HepG2 (cell line): ENCODE measurements at regions not wholly inside any gene's neighbourhood (a gene's known extent, or its start where the extent isn't known, plus 50 kb on each side); places are given as distances from the start of the nearest gene placed in this dataset.

ENCODE experiments used
- ATAC-seq: fragments of 200-7000 bp; cut with Tn5 transposase; 3 replicates; pipeline ENCODE4 v1.9.1; 2020; ENCODE audit warnings: mild to moderate bottlenecking, moderate library complexity
- BruUV-seq: library from RNA; stranded (reverse); fragments of 400-500 nt; replicated peaks from 2 replicates; lab custom pipeline; 2021; lab: Mats Ljungman, UMichigan
- CTCF ChIA-PET: fragments of 300-600 bp; formaldehyde crosslinking; extraction: SDS; loops from one replicate; lab custom pipeline; 2021; ENCODE audit warnings: low total read pairs, inconsistent platforms, low intra/inter-chr PET ratio; lab: Yijun Ruan, JAX
- POLR2A ChIA-PET: fragments of 350-600 bp; sonication (Branson Sonifier 250); formaldehyde crosslinking; loops from one replicate; lab custom pipeline; 2020; ENCODE audit warnings: antibody characterized with exemption, inconsistent platforms; lab: Yijun Ruan, JAX
- DNase-seq: peaks from one replicate; pipeline ENCODE4 v3.0.0-alpha.2; 2015; ENCODE audit warnings: low spot score
- FAIRE-seq: peaks from 3 replicates; lab custom pipeline; 2011; peaks lifted over from hg19 to GRCh38; lab: Jason Lieb, UNC
- H2AFZ ChIP-seq: one replicate; pipeline ENCODE4 v1.6.1; 2011; ENCODE audit warnings: low read length, inconsistent platforms
- H3K27ac ChIP-seq: fragments of 300-600 bp; 3 replicates; pipeline ENCODE4 v1.8.0; 2011; ENCODE audit warnings: mixed run types, mild to moderate bottlenecking, mixed read lengths, low read length, inconsistent platforms; ENCODE audit not compliant: insufficient read depth; ENCODE audit errors: extremely low read length
- H3K27me3 ChIP-seq, 2 experiments: fragments of 200-600 bp in 1 of 2; 2 replicates in 1 of 2; 3 replicates in 1 of 2; pipeline versions ENCODE4 v1.6.0 to v1.8.0; 2011; ENCODE audit warnings: low read length in 2 of 2, mild to moderate bottlenecking in 2 of 2, moderate library complexity in 2 of 2, inconsistent platforms in 1 of 2; ENCODE audit not compliant: insufficient read depth in 2 of 2, control insufficient read depth in 1 of 2
- H3K36me3 ChIP-seq, 2 experiments: fragments of 200-600 bp in 1 of 2; replicated peaks in 1 of 2; 2 replicates in 1 of 2; 3 replicates in 1 of 2; pipeline versions ENCODE4 v1.5.1 to v1.8.0; 2011; ENCODE audit warnings: low read length in 2 of 2, inconsistent platforms in 1 of 2; ENCODE audit not compliant: insufficient read depth in 2 of 2, control insufficient read depth in 1 of 2
- H3K4me1 ChIP-seq: 2 replicates; pipeline ENCODE4 v1.5.1; 2012; ENCODE audit warnings: low read length, inconsistent platforms; ENCODE audit not compliant: insufficient read depth
- H3K4me2 ChIP-seq: 2 replicates; pipeline ENCODE4 v1.6.0; 2011; ENCODE audit warnings: low read depth, low read length, inconsistent platforms
- H3K4me3 ChIP-seq, 3 experiments: fragments of 200-600 bp in 1 of 3; sonication (generic), shearing (Covaris generic) in 1 of 3; replicated peaks in 1 of 3; 2 replicates each; pipeline ENCODE4 v1.5.1; 2011 to 2016; ENCODE audit warnings: low read length in 3 of 3, inconsistent platforms in 2 of 3, low read depth in 2 of 3, mild to moderate bottlenecking in 2 of 3, control low read depth in 1 of 3, mixed read lengths in 1 of 3; ENCODE audit not compliant: insufficient read depth in 1 of 3
- H3K79me2 ChIP-seq: one replicate; pipeline ENCODE4 v1.6.1; 2011; ENCODE audit warnings: low read length, inconsistent platforms; ENCODE audit not compliant: insufficient read depth
- H3K9ac ChIP-seq: 2 replicates; pipeline ENCODE4 v1.6.0; 2011; ENCODE audit warnings: mild to moderate bottlenecking, low read depth, low read length, inconsistent platforms; ENCODE audit not compliant: insufficient read depth
- H3K9me3 ChIP-seq: 2 replicates; pipeline ENCODE4 v1.5.1; 2012; ENCODE audit warnings: mild to moderate bottlenecking, low read length
- H4K20me1 ChIP-seq: 2 replicates; pipeline ENCODE4 v1.6.0; 2011; ENCODE audit warnings: inconsistent platforms, mild to moderate bottlenecking, low read length, moderate library complexity; ENCODE audit not compliant: insufficient read depth
- AKNA ChIP-seq: sonication (generic); formaldehyde crosslinking; IDR thresholded peaks from 2 replicates; pipeline ENCODE4 v1.4.0; 2020; ENCODE audit warnings: missing genetic modification reagents, borderline replicate concordance
- E2F2 ChIP-seq: sonication (generic); formaldehyde crosslinking; IDR thresholded peaks from 2 replicates; pipeline ENCODE4 v1.4.0; 2020; ENCODE audit warnings: missing genetic modification reagents, borderline replicate concordance
- FOXC1 ChIP-seq: sonication (generic); formaldehyde crosslinking; IDR thresholded peaks from 2 replicates; pipeline ENCODE4 v1.8.0; 2022; ENCODE audit warnings: mild to moderate bottlenecking, missing genetic modification reagents, borderline replicate concordance
- HBP1 ChIP-seq: IDR thresholded peaks from 2 replicates; pipeline ENCODE4 v1.6.1; 2016; ENCODE audit warnings: low read depth, control low read depth
- HNF4G ChIP-seq, 2 experiments: sonication (generic) in 1 of 2; formaldehyde crosslinking in 1 of 2; IDR thresholded peaks; 2 replicates each; pipeline versions ENCODE4 v1.4.0 to v1.6.1; 2011 to 2020; ENCODE audit warnings: borderline replicate concordance in 2 of 2, low read depth in 2 of 2, mild to moderate bottlenecking in 2 of 2, low read length in 1 of 2, missing genetic modification reagents in 1 of 2, moderate library complexity in 1 of 2
- MXI1 ChIP-seq: IDR thresholded peaks from 3 replicates; pipeline ENCODE4 v1.6.1; 2012; ENCODE audit warnings: low read depth, low read length, inconsistent platforms, borderline replicate concordance
- NBN ChIP-seq: fragments of 450-650 bp; conservative IDR thresholded peaks from 2 replicates; pipeline ENCODE4 v1.6.1; 2017
- SNAI1 ChIP-seq: sonication (generic); formaldehyde crosslinking; IDR thresholded peaks from 2 replicates; pipeline ENCODE4 v1.5.0; 2020; ENCODE audit warnings: mild to moderate bottlenecking, missing genetic modification reagents, borderline replicate concordance
- ZNF138 ChIP-seq: sonication (generic); formaldehyde crosslinking; IDR thresholded peaks from 2 replicates; pipeline ENCODE4 v1.5.0; 2020; ENCODE audit warnings: mild to moderate bottlenecking, low read depth, missing genetic modification reagents
- ZNF280D ChIP-seq: sonication (generic); formaldehyde crosslinking; IDR thresholded peaks from 2 replicates; pipeline ENCODE4 v1.5.1; 2020; ENCODE audit warnings: mild to moderate bottlenecking, missing genetic modification reagents
- ZNF782 ChIP-seq: sonication (generic); formaldehyde crosslinking; IDR thresholded peaks from 2 replicates; pipeline ENCODE4 v1.4.0; 2020; ENCODE audit warnings: missing genetic modification reagents, mild to moderate bottlenecking, borderline replicate concordance
- WGBS: methylation state at CpG from one replicate; pipeline ENCODE4 v1.1.6; 2017; ENCODE audit warnings: low lambda C conversion rate; 5-methylcytosine and 5-hydroxymethylcytosine counted together
- in situ Hi-C: cut with HindIII; loops from 2 replicates; pipeline ENCODE4 v1.10.0; 2017; ENCODE audit warnings: low pct_unique_long_range_greater_than_20kb; ENCODE audit not compliant: extremely low pct_ligation_motif_present
- intact Hi-C: fragments of 100-400 bp; cut with micrococcal nuclease; formaldehyde crosslinking; loops from one replicate; pipeline ENCODE4 v1.10.0; 2022; ENCODE audit not compliant: unreplicated experiment

- Histone ChIP-seq H3K9ac (no peak overlapping the region), H3K27ac (no peak overlapping the region), H3K79me2 (no peaks in the 10 kb centered on the region), H4K20me1 (no peaks in the 10 kb centered on the region), H3K36me3 (no peaks in the 10 kb centered on the region), H3K4me2 (no peak overlapping the region), H2AFZ (no peak overlapping the region), H3K9me3 (no peaks in the 10 kb centered on the region), H3K4me1 (no peaks in the 10 kb centered on the region), H3K4me3 (no peak overlapping the region), H3K27me3 (peaks cover 0 to 35% of the 10 kb centered on the region in 2 experiments; a peak in 3 of 5 replicates)
- 5% methylated on average over 5 of the region's 10 CpGs for WGBS
- intact Hi-C loops: no loop called here
- BruUV-seq: no TSS peak
- ATAC-seq (no peak), DNase-seq (no peak), FAIRE-seq (no peak)
- POLR2A ChIA-PET: no interaction called here
- in situ Hi-C loops: no loop called here
- CTCF ChIA-PET: no interaction called here
- TF ChIP-seq E2F2 (no peak), HNF4G (IDR thresholded peaks at IDR 0.05; ENCODE audit: borderline replicate concordance, low read depth, low read length) (no peak), HNF4G (CRISPR knock-in tag; IDR thresholded peaks at IDR 0.05; ENCODE audit: borderline replicate concordance, low read depth) (no peak), NBN (no peak), ZNF782 (no peak), ZNF280D (no peak), HBP1 (no peak), AKNA (no peak), ZNF138 (CRISPR knock-in tag) (no peak), MXI1 (no peak), SNAI1 (CRISPR knock-in tag) (no peak), FOXC1 (no peak)
Measured at GRCh38 chr1:5685446-5686040, 306.7 kb downstream of the NPHP4 start.
